Fibroblast of lung (primary cell): ENCODE measurements at regions not wholly inside any gene's neighbourhood (a gene's known extent, or its start where the extent isn't known, plus 50 kb on each side); places are given as distances from the start of the nearest gene placed in this dataset.

Experiments
- CTCF ChIP-seq, 2 donors: IDR thresholded peaks in 1 of 2; conservative IDR thresholded peaks in 1 of 2; 1 replicate in 1 of 2; 2 replicates in 1 of 2; pipeline ENCODE4 v1.5.1; 2011 to 2012; ENCODE audit warnings: low read length in 2 of 2, control low read depth in 1 of 2, inconsistent platforms in 1 of 2, low read depth in 1 of 2, mild to moderate bottlenecking in 1 of 2
- EZH2 ChIP-seq: IDR thresholded peaks from 2 replicates; pipeline ENCODE4 v1.5.1; 2012; ENCODE audit warnings: low read length, control low read depth, mild to moderate bottlenecking; ENCODE audit errors: missing control alignments

GRCh38 chr10:128398118-128398517, 271.9 kb upstream of the MKI67 start:
- no peak for TF ChIP-seq CTCF (conservative IDR thresholded peaks at IDR 0.05 in 1 of 2, IDR thresholded peaks at IDR 0.05 in 1 of 2; ENCODE audit: low read depth in 1 of 2, low read length in 2 of 2)
- TF ChIP-seq EZH2 = no peak
